ENCODE measurements at regions not wholly inside any gene's neighbourhood (a gene's known extent, or its start where the extent isn't known, plus 50 kb on each side); places are given as distances from the start of the nearest gene placed in this dataset.

DNA sequence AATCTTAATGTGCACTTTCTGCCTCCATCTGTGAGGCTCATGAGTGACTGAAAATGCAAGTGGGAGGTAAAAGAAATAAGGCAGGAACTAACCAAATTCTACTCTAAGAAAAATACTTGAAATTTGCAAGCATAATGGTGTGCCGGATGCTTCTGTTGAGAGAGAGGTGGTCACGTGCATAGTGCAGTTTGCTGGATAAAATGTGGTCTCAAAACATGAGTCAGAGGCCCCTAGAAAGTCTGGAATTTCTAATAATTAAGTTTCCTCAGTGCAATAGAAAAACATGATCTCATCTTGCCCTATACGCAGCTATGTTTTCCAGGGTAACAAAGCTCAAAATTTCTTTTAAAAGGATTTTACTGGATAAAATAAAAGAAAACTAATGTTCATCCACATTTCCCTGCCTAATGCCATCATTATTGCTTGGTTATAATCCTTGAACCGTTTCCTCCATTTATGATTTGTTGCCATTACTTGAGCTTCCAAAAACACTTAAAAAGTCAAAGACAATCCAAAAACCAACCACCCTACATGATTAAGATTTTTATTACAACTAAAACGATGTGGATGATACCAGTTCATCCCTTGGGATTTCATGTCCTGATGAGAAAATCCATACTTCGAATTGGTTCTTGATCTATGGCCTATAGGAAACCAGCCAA lies 351.7 kb upstream of the ARID1B start:
- no peak for DNase-seq

DNA sequence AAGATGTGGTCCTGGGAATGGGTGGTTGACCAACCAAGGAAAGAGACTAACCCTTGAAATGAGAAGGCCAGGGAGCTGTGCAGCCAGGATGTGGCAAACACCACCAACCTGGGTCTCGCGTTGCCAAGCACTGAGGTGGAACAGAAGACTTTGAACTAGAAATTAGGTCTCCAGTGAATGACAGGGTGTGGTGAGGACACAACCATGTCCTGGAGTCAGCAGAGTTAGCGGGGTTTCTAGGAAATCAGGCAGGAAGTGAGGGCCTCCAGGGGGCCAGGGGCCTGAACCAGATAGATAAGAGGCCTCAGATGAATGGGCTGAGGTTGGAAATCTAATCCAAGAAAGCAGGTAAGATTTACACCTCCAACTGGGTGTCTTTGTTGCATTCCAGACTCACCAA lies 353.3 kb upstream of the ARID1B start:
- no peak for DNase-seq

More for the DNA sequence above, 351.7 kb upstream of the ARID1B start:
- TF ChIP-seq POLR2A (IDR thresholded peaks at IDR 0.05; ENCODE audit: low read length) (no peak), GATA1 (IDR thresholded peaks at IDR 0.05; ENCODE audit: low read depth, low read length) (no peak)

DNA sequence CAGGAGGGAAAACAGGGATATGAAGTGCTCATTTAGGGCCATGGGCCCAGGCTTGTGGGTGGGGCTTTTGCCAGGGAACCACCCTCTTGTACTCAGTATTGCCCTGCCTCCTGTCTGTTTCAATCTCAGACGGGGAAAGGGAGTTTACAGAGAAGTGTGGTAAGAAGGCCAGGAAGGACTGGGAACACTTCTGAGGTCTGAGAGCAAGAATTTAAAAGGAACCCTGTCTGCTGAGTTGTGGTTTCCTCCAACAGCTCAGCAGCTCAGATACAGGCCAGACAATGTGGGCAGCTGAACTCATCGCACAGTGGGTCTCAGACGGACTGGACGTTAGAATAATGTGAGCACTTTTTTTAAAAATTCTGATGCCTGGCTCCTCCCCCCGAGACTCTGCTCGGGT lies 354.1 kb upstream of the ARID1B start:
- no peak for DNase-seq

More for the DNA sequence above, 353.3 kb upstream of the ARID1B start:
- TF ChIP-seq POLR2A (IDR thresholded peaks at IDR 0.05; ENCODE audit: low read length) (no peak), GATA1 (IDR thresholded peaks at IDR 0.05; ENCODE audit: low read depth, low read length) (no peak)

DNA sequence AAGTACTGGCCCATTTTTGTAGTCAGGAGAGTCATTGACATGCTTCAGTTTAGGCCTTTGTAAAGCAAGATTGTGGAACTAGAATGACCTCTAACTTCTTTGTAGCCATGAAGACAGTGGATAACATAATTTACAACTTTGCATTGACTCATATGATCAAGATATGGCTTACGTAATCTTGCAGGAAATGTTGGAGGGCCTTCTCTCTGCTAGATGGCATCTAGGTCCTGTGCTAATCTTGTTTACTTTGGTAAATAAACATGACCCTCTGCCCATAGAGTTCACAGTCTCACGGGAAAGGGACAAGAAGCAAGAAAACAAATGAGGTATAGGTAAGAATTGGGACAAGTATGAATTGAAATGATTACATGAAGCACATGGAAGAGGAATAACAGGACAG lies 355.2 kb upstream of the ARID1B start:
- TF ChIP-seq POLR2A (IDR thresholded peaks at IDR 0.05; ENCODE audit: low read length) (no peak), GATA1 (IDR thresholded peaks at IDR 0.05; ENCODE audit: low read depth, low read length) (no peak)
- DNase-seq, result no peak

More for the DNA sequence above, 354.1 kb upstream of the ARID1B start:
- TF ChIP-seq POLR2A (IDR thresholded peaks at IDR 0.05; ENCODE audit: low read length) (no peak), GATA1 (IDR thresholded peaks at IDR 0.05; ENCODE audit: low read depth, low read length) (no peak)

DNA sequence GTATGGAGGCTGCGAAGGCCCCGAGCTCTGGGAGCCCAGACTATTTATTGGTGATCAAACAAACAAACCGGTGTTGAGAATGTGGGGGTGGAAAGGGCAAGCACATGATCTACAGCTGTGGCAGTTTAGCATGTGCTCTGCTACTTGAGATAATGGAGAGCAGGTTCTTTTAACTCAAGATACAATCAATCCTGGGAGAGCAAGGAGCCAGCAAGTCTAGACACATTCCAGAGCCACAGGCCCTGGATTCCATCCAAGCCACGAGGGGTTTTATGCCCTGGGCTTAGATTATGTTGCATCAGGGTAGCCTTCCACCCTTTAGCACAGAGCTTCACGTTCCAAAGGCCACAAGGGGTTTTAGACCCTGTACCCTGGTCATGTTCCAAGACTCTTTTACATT lies 355.9 kb upstream of the ARID1B start:
- DNase-seq, result peak in 1 of 2 experiments; percentile 4

DNA sequence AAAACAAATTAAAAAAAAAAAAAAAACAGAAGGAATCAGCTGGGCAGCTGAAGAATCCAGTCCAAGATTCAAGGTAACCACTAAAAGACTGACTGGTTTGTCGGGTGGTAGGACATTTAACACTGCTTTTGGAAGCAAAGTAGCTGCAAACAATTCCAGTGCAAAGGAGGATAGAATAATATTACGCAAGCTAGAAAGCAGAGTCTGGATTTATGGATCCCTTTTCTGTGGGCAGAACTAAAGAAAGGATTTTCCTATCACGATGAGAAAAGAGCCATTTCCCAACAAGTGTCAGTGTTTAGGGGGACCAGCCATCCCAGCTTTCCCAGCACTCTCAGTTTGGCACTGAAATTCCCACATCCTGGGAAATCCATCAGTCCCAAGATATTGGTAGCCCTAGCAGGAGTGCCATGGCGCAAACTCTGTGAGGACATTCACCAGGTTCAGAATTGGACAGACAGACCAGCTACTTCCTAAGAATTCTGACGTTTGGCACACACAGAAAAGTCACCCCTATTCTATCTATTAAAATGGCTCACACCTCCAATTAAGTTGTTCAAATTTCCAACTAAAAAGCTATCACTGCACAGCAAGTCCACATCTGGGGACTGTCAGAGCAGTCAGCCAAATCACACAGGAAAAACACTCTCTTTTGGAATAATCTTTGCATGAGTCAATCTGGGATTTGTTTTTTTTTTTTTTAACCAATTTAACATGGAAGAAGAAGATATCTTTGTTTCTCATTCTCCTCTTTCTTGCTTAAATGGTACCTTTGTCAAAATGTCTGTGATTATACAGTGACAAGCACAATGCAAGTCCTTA lies 356.8 kb upstream of the ARID1B start:
- no peak for DNase-seq
- TF ChIP-seq POLR2A (IDR thresholded peaks at IDR 0.05; ENCODE audit: low read length), result no peak
- no peak for TF ChIP-seq GATA1 (IDR thresholded peaks at IDR 0.05; ENCODE audit: low read depth, low read length)

DNA sequence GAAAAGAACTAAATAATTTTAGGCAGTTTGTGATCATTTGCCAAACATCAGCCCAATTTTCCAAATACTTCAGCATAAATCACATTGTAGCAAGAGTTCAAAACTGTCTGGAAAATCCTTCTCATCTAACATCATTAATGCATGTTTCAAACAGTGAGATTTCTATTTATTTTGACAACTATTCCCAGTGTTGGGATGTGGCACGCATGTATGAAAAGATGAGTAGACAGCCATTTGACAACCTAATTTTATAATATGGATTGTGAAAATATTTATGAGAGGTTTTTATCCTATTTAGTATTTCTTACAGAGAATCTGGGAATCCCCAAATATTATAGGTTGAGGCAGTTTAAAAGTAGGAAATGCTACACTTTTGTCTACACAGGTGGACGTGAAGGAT lies 357.6 kb upstream of the ARID1B start:
- DNase-seq, result no peak
- TF ChIP-seq GATA1 (IDR thresholded peaks at IDR 0.05; ENCODE audit: low read depth, low read length) (no peak), POLR2A (IDR thresholded peaks at IDR 0.05; ENCODE audit: low read length) (no peak)

DNA sequence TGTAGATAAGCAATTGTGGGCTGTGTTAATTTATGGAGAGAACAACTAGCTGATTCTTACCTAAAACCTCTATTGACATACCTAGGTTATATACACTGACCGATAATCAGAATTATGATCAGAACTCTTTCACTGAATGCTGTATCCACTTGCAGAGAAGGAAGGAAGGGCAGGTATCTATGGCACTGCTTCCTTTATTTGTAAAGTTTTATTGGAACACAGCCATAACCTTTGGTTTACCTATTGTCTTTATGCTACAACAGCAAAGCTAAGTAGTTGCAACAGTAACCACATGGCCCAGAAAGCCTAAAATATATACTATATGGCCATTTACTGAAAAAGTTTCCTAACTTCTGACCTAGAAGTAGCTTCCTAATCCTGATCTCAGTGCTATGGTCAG lies 358.9 kb upstream of the ARID1B start:
- TF ChIP-seq GATA1 (IDR thresholded peaks at IDR 0.05; ENCODE audit: low read depth, low read length) (no peak), POLR2A (IDR thresholded peaks at IDR 0.05; ENCODE audit: low read length) (no peak)
- DNase-seq, result no peak

DNA sequence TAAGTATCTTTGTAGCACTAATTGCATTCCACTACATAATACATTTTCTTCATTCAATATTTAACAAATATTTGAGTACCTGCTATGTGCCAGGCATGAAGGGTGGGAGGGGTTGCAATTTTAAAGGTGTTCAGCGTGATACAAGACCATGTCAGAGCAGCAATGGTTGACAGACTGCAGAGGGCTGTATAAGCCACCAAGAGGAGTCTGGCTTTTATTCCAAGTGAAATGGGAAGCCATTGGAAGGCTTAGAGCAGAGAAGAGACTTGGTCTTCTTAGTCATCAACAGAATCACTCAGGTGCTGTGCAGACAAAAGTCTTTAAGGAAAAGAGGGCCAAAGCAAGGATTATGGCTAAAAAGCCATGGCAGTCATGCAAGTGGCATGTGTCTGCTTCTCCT lies 360.8 kb upstream of the ARID1B start:
- TF ChIP-seq GATA1 (IDR thresholded peaks at IDR 0.05; ENCODE audit: low read depth, low read length), result no peak
- TF ChIP-seq POLR2A (IDR thresholded peaks at IDR 0.05; ENCODE audit: low read length), result no peak
- no peak for DNase-seq

DNA sequence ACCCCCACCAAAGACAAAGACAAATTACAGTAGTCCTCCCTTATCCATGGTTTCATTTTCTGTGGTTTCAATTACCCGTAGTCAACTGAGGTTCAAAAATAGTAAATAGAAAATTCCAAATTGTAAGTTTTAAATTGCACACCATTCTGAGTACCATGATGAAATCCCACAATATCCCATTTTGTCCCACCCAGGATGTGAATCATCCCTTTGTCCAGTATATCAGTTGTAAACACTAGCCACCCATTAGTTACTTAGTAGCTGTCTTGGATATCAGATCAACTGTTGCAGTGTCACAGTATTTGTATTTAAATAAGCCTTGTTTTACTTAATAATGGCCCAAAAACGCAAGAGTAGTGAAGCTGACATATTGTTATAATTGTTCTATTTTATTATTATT lies 364.0 kb upstream of the ARID1B start:
- no peak for DNase-seq
- TF ChIP-seq POLR2A (IDR thresholded peaks at IDR 0.05; ENCODE audit: low read length), result no peak

DNA sequence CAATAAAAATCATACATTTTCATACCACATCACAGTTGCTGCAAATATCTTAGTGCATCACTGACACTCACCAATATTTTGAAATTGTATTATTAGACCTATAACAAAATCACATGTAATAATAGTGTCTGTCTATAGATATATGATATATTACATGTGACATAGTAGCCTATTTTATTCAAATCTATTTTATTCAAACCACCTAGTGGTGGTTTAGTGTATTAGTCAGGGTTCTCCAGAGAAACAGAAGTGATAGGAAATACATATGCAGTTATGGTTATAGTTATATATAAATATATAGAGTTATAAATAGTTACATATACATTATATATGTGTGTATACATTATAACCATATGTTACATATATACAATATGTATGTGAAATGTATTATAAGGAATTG lies 366.5 kb upstream of the ARID1B start:
- DNase-seq, result no peak
- TF ChIP-seq GATA1 (IDR thresholded peaks at IDR 0.05; ENCODE audit: low read depth, low read length), result no peak

DNA sequence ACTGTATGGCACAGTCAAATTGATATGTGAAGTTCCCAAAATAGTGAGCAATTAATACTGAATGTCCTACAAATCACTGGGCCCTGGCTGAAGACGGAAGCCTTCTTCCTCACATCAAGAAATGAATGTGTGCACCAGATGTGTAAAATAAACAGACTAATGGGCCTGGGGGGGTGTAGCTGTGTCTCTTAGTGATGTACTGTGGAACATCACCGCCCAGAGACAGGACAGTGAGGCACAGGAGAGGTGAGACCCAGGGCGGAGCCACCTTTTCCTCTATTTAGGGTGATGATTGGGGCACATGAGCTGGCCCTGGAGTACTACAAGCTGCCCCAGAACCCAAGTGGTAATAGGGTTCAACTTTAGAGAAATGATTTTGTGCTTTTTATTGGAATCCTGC lies 368.5 kb upstream of the ARID1B start:
- TF ChIP-seq GATA1 (IDR thresholded peaks at IDR 0.05; ENCODE audit: low read depth, low read length), result no peak
- no peak for TF ChIP-seq POLR2A (IDR thresholded peaks at IDR 0.05; ENCODE audit: low read length)
- DNase-seq, result no peak

DNA sequence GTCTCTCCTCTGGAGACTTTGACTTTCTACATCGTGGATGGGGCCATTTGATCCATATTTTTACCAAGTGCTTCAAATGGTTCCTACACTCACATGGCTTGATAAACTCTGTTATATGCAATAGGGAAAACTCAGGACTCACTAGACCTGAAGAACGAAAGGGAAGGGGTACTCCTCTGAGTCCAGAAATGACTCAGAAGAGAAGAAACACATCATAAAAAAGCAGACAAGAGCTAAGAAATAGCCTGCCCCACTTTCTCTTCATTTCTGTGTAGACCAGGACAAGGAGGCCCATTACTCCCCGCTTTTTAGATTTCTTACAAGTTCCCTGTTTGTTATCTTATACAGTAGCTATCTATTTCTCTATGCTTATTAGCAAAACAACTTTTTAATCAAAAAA lies 369.8 kb upstream of the ARID1B start:
- TF ChIP-seq GATA1 (IDR thresholded peaks at IDR 0.05; ENCODE audit: low read depth, low read length) (no peak), POLR2A (IDR thresholded peaks at IDR 0.05; ENCODE audit: low read length) (no peak)
- no peak for DNase-seq

DNA sequence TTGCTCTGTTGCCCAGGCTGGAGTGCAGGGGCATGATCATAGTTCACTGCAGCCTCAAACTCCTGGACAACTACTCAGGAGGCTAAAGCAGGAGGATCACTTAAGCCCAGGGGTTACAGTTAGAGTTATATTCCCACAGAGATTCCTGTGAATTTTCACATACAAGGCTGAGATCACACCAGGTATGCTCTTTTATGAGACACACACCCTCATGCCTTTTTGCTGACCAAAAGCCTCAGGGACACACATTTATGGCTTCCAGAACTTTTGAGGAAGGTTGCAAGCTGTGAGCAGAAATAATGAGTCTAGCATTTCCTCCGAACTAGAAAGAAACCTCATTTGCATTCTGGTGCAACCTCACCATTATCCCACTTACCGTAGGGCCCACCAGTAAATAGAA lies 370.5 kb upstream of the ARID1B start:
- DNase-seq, result no peak
- no peak for TF ChIP-seq GATA1 (IDR thresholded peaks at IDR 0.05; ENCODE audit: low read depth, low read length)
- TF ChIP-seq POLR2A (IDR thresholded peaks at IDR 0.05; ENCODE audit: low read length), result no peak

DNA sequence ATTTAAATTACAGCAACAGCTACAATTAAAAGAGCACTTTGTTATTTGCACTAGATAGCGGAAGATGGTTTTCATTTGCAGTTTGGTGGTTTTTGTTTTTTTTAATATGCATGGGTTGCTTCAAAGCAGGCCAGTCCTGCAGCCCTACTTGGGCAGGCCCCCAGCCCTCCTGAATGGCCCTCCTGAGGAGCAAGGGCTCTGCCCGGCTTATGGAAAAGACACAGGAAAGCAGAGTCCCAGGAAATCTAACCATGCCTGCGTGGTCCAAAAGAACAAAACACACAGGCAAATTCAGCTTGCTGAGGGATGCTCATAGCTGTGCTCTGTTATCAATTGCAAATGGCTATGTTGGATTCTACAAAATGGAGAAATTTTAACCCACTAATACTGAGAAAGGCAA lies 371.1 kb upstream of the ARID1B start:
- DNase-seq, result no peak
- TF ChIP-seq POLR2A (IDR thresholded peaks at IDR 0.05; ENCODE audit: low read length) (no peak), GATA1 (IDR thresholded peaks at IDR 0.05; ENCODE audit: low read depth, low read length) (no peak)
